HT1080 (cell line): ENCODE measurements at regions not wholly inside any gene's neighbourhood (a gene's known extent, or its start where the extent isn't known, plus 50 kb on each side); places are given as distances from the start of the nearest gene placed in this dataset.

Source experiments
- DNase-seq: peaks from one replicate; pipeline ENCODE4 v3.0.0-alpha.2; 2015; ENCODE audit warnings: low read depth

- DNase-seq: no peak
Measured at GRCh38 chr5:56516441-56516840, 283.3 kb upstream of the ANKRD55 start.

GRCh38 chr5:56516035-56516434 is 282.9 kb upstream of the ANKRD55 start:
- no peak for DNase-seq

GRCh38 chr5:56515011-56515410 is 281.9 kb upstream of the ANKRD55 start:
- no peak for DNase-seq

- DNase-seq: no peak
Measured at GRCh38 chr5:56514245-56514644, 281.1 kb upstream of the ANKRD55 start.

GRCh38 chr5:56513141-56513540 is 280.0 kb upstream of the ANKRD55 start:
- no peak for DNase-seq

GRCh38 chr5:56512313-56512996 is 279.3 kb upstream of the ANKRD55 start:
- no peak for DNase-seq

- no peak for DNase-seq
Measured at GRCh38 chr5:56511326-56511841, 278.3 kb upstream of the ANKRD55 start.

GRCh38 chr5:56508249-56508648 is 275.1 kb upstream of the ANKRD55 start:
- DNase-seq: no peak

GRCh38 chr5:56507351-56507930 is 274.3 kb upstream of the ANKRD55 start:
- no peak for DNase-seq

- DNase-seq: no peak
Measured at GRCh38 chr5:56506211-56506965, 273.3 kb upstream of the ANKRD55 start.

GRCh38 chr5:56503929-56504328 is 270.8 kb upstream of the ANKRD55 start:
- no peak for DNase-seq

- DNase-seq: no peak
Measured at GRCh38 chr5:56501781-56502557, 268.8 kb upstream of the ANKRD55 start.

- no peak for DNase-seq
Measured at GRCh38 chr5:56499901-56500300, 266.8 kb upstream of the ANKRD55 start.

- no peak for DNase-seq
Measured at GRCh38 chr5:56499491-56499890, 266.4 kb upstream of the ANKRD55 start.

GRCh38 chr5:56498759-56499395 is 265.7 kb upstream of the ANKRD55 start:
- no peak for DNase-seq

- no peak for DNase-seq
Measured at GRCh38 chr5:56496581-56497063, 263.5 kb upstream of the ANKRD55 start.

GRCh38 chr5:56494300-56494731 is 261.2 kb upstream of the ANKRD55 start:
- DNase-seq: no peak

GRCh38 chr5:56493766-56494165 is 260.6 kb upstream of the ANKRD55 start:
- DNase-seq: no peak

GRCh38 chr5:56493308-56493707 is 260.2 kb upstream of the ANKRD55 start:
- no peak for DNase-seq

GRCh38 chr5:56492812-56493211 is 259.7 kb upstream of the ANKRD55 start:
- DNase-seq: no peak

GRCh38 chr5:56490971-56491468 is 257.9 kb upstream of the ANKRD55 start:
- DNase-seq: no peak
